SK-N-SH treated with all-trans-retinoic acid at 6 μM for 48 hours (cell line): ENCODE measurements at regions not wholly inside any gene's neighbourhood (a gene's known extent, or its start where the extent isn't known, plus 50 kb on each side); places are given as distances from the start of the nearest gene placed in this dataset.

Experiments
- ATAC-seq: fragments of 200-7000 bp; cut with Tn5 transposase; 3 replicates; pipeline ENCODE4 v1.9.1; 2020; ENCODE audit warnings: mild to moderate bottlenecking, moderate library complexity
- ARNTL ChIP-seq: fragments of 450-650 bp; formaldehyde crosslinking; IDR thresholded peaks from 2 replicates; pipeline ENCODE4 v1.5.0; 2020; ENCODE audit warnings: low read depth, mild to moderate bottlenecking, moderate library complexity, borderline replicate concordance
- BACH2 ChIP-seq: fragments of 250-450 bp; sonication (Bioruptor Pico); IDR thresholded peaks from 2 replicates; pipeline ENCODE4 v1.9.0; 2021; ENCODE audit warnings: mild to moderate bottlenecking, borderline replicate concordance
- ESRRG ChIP-seq: fragments of 250-450 bp; sonication (Bioruptor Pico); IDR thresholded peaks from 2 replicates; pipeline ENCODE4 v1.6.1; 2021; ENCODE audit warnings: mild to moderate bottlenecking
- GLIS3 ChIP-seq: fragments of 250-450 bp; sonication (Bioruptor Pico); IDR thresholded peaks from 2 replicates; pipeline ENCODE4 v1.5.0; 2020; ENCODE audit warnings: mild to moderate bottlenecking, moderate library complexity
- ISL1 ChIP-seq: fragments of 250-450 bp; sonication (Bioruptor Pico); IDR thresholded peaks from 2 replicates; pipeline ENCODE4 v2.1.2; 2022; ENCODE audit warnings: mild to moderate bottlenecking, moderate library complexity
- OSR1 ChIP-seq: fragments of 250-450 bp; sonication (Bioruptor Pico); IDR thresholded peaks from 2 replicates; pipeline ENCODE4 v1.8.0; 2022; ENCODE audit warnings: moderate library complexity, mild to moderate bottlenecking, inconsistent platforms
- RARB ChIP-seq: fragments of 250-450 bp; sonication (Bioruptor Pico); IDR thresholded peaks from 2 replicates; pipeline ENCODE4 v1.8.0; 2021; ENCODE audit warnings: mild to moderate bottlenecking, moderate library complexity
- SNAI2 ChIP-seq: fragments of 250-450 bp; sonication (Bioruptor Pico); IDR thresholded peaks from 2 replicates; pipeline ENCODE4 v1.5.0; 2020; ENCODE audit warnings: mild to moderate bottlenecking, moderate library complexity
- TCF4 ChIP-seq: fragments of 250-450 bp; sonication (Bioruptor Pico); IDR thresholded peaks from 2 replicates; pipeline ENCODE4 v1.8.0; 2021; ENCODE audit warnings: mild to moderate bottlenecking, moderate library complexity, borderline replicate concordance
- TOX ChIP-seq: fragments of 250-450 bp; sonication (Bioruptor Pico); IDR thresholded peaks from 2 replicates; pipeline ENCODE4 v1.8.0; 2021; ENCODE audit warnings: mild to moderate bottlenecking, moderate library complexity, borderline replicate concordance
- ZC3H10 ChIP-seq: fragments of 250-450 bp; sonication (Bioruptor Pico); IDR thresholded peaks from 2 replicates; pipeline ENCODE4 v1.5.1; 2021; ENCODE audit warnings: mild to moderate bottlenecking, moderate library complexity
- ZFP3 ChIP-seq: fragments of 250-450 bp; sonication (Bioruptor Pico); IDR thresholded peaks from 2 replicates; pipeline ENCODE4 v1.5.0; 2020; ENCODE audit warnings: mild to moderate bottlenecking, moderate library complexity
- ZFP30 ChIP-seq: fragments of 450-650 bp; formaldehyde crosslinking; IDR thresholded peaks from 2 replicates; pipeline ENCODE4 v1.5.0; 2022; ENCODE audit warnings: mild to moderate bottlenecking, moderate library complexity
- ZNF565 ChIP-seq: fragments of 450-650 bp; formaldehyde crosslinking; conservative IDR thresholded peaks from 2 replicates; pipeline ENCODE4 v1.5.0; 2020; ENCODE audit warnings: low read depth, mild to moderate bottlenecking, moderate library complexity
- ZNF70 ChIP-seq: fragments of 450-650 bp; formaldehyde crosslinking; IDR thresholded peaks from 2 replicates; pipeline ENCODE4 v1.5.0; 2020; ENCODE audit warnings: mild to moderate bottlenecking, moderate library complexity
- ZNF8 ChIP-seq: fragments of 450-650 bp; formaldehyde crosslinking; IDR thresholded peaks from 2 replicates; pipeline ENCODE4 v1.5.0; 2020; ENCODE audit warnings: mild to moderate bottlenecking, moderate library complexity
- TF ChIP-seq, protein P1 (sequence below): fragments of 250-450 bp; sonication (Bioruptor Pico); IDR thresholded peaks from 2 replicates; pipeline ENCODE4 v1.8.0; 2021; ENCODE audit warnings: low read depth, mild to moderate bottlenecking, moderate library complexity, borderline replicate concordance
- TF ChIP-seq, protein P2 (sequence below): fragments of 250-450 bp; sonication (Bioruptor Pico); IDR thresholded peaks from 2 replicates; pipeline ENCODE4 v1.5.0; 2020; ENCODE audit warnings: mild to moderate bottlenecking, moderate library complexity
- TF ChIP-seq, protein P3 (sequence below): fragments of 250-450 bp; sonication (Bioruptor Pico); IDR thresholded peaks from 2 replicates; pipeline ENCODE4 v1.5.1; 2021; ENCODE audit warnings: mild to moderate bottlenecking, moderate library complexity
- TF ChIP-seq, protein P4 (sequence below): fragments of 250-450 bp; sonication (Bioruptor Pico); IDR thresholded peaks from 2 replicates; pipeline ENCODE4 v1.5.1; 2020; ENCODE audit warnings: low read depth, mild to moderate bottlenecking, moderate library complexity

DNA sequence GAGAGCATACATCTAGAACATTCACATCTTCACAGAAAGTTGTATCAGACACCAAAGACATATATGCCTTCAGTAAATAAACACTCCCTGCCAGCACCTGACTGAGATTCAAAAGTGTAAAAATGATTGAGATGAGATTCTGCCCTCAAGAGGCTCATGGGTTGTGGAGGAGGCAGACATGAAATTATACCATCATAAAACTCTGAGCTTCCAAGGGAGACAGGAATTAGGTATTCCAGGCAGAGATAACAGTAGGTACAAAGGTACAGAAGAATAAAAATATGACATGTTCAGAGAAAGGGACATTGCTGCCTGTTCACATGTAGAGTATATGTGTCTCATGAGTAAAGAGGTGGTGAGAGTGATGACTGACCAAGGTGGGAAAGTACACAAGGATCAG lies 322.3 kb downstream of the OSR1 start:
- TF ChIP-seq SNAI2 (no peak), OSR1 (CRISPR knock-in tag) (no peak), ZNF70 (CRISPR knock-in tag) (no peak)
- ATAC-seq: no peak

DNA sequence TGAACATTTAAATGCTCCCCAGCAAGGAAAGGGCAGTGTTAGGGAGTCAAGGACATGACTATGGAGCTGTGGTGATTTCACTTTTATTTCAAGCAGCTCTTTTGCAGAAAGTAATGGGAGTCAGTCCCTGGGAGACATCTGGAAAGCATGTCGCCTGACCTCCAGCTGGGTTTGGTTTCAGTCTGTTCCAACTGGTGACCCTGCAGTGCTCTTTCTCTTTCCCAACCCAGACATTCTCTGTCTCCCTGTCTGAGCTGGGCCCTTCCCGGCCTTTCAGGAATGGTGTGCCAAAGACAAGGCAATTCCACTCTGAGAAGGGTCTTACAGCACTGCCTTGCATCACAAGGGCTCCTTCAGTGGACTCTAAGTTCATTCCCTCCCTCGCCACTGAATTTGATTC lies 323.2 kb downstream of the OSR1 start:
- no peak for ATAC-seq
- no peak for TF ChIP-seq BACH2 (CRISPR knock-in tag)
- no peak for TF ChIP-seq ZC3H10
- TF ChIP-seq ZFP30 (CRISPR knock-in tag): no peak
- TF ChIP-seq, protein P1, sequence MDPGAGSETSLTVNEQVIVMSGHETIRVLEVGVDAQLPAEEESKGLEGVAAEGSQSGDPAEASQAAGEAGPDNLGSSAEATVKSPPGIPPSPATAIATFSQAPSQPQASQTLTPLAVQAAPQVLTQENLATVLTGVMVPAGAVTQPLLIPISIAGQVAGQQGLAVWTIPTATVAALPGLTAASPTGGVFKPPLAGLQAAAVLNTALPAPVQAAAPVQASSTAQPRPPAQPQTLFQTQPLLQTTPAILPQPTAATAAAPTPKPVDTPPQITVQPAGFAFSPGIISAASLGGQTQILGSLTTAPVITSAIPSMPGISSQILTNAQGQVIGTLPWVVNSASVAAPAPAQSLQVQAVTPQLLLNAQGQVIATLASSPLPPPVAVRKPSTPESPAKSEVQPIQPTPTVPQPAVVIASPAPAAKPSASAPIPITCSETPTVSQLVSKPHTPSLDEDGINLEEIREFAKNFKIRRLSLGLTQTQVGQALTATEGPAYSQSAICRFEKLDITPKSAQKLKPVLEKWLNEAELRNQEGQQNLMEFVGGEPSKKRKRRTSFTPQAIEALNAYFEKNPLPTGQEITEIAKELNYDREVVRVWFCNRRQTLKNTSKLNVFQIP (CRISPR knock-in tag): no peak
- no peak for TF ChIP-seq ZFP3 (CRISPR knock-in tag)
- no peak for TF ChIP-seq ZNF565 (CRISPR knock-in tag)

DNA sequence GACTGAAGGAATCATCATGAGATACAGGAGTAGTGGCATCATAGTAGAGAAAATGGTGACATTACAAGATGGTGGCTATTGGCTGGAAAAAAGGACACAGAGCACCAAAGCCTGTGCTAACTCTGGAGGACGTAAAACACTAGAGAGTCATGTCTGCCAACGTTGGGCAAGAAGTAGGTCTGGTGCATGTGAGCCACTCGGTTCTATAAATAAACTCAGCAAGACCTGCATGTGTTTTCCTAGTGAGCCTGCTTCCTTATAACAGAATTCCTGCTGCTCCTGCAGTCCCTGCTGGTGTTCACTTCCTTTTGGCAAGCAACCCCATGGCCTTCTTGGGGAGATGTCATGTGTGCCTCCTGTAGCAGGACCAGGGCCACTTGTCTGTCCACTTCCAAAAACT lies 325.2 kb downstream of the OSR1 start:
- ATAC-seq: no peak
- TF ChIP-seq ZFP3 (CRISPR knock-in tag): no peak
- TF ChIP-seq ARNTL (CRISPR knock-in tag): no peak
- no peak for TF ChIP-seq GLIS3 (CRISPR knock-in tag)
- no peak for TF ChIP-seq ZNF565 (CRISPR knock-in tag)
- no peak for TF ChIP-seq ISL1 (CRISPR knock-in tag)
- TF ChIP-seq, protein P1 (CRISPR knock-in tag): no peak
- TF ChIP-seq SNAI2: no peak

DNA sequence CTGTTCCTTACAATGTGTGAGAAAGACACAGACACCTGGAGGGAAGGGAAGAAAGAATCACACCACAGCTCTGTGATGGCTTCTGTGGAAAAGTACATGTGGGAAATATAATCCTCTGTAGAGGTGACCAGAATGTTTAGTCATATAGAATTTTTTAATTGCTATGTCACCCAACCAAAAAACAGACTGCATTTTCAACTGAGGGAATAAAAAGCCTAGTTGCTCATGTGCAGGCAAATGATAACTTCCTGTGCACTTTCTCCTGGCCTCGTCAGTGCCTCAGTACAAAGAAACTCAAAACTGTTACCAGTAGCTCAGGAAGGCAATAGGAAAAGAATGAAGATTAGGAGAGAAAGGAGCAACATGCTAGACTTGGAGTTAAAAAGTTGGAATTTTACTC lies 326.8 kb downstream of the OSR1 start:
- no peak; the same call in 2 of the 3 replicates for ATAC-seq
- TF ChIP-seq ZNF8 (CRISPR knock-in tag) (no peak), ZFP30 (CRISPR knock-in tag) (no peak), RARB (CRISPR knock-in tag) (no peak), OSR1 (CRISPR knock-in tag) (no peak), GLIS3 (CRISPR knock-in tag) (no peak), BACH2 (CRISPR knock-in tag) (no peak), ZNF70 (CRISPR knock-in tag) (no peak), TOX (CRISPR knock-in tag) (no peak), ZFP3 (CRISPR knock-in tag) (no peak), ZC3H10 (no peak)
- TF ChIP-seq, protein P2, sequence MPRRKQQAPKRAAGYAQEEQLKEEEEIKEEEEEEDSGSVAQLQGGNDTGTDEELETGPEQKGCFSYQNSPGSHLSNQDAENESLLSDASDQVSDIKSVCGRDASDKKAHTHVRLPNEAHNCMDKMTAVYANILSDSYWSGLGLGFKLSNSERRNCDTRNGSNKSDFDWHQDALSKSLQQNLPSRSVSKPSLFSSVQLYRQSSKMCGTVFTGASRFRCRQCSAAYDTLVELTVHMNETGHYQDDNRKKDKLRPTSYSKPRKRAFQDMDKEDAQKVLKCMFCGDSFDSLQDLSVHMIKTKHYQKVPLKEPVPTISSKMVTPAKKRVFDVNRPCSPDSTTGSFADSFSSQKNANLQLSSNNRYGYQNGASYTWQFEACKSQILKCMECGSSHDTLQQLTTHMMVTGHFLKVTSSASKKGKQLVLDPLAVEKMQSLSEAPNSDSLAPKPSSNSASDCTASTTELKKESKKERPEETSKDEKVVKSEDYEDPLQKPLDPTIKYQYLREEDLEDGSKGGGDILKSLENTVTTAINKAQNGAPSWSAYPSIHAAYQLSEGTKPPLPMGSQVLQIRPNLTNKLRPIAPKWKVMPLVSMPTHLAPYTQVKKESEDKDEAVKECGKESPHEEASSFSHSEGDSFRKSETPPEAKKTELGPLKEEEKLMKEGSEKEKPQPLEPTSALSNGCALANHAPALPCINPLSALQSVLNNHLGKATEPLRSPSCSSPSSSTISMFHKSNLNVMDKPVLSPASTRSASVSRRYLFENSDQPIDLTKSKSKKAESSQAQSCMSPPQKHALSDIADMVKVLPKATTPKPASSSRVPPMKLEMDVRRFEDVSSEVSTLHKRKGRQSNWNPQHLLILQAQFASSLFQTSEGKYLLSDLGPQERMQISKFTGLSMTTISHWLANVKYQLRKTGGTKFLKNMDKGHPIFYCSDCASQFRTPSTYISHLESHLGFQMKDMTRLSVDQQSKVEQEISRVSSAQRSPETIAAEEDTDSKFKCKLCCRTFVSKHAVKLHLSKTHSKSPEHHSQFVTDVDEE (CRISPR knock-in tag): no peak

DNA sequence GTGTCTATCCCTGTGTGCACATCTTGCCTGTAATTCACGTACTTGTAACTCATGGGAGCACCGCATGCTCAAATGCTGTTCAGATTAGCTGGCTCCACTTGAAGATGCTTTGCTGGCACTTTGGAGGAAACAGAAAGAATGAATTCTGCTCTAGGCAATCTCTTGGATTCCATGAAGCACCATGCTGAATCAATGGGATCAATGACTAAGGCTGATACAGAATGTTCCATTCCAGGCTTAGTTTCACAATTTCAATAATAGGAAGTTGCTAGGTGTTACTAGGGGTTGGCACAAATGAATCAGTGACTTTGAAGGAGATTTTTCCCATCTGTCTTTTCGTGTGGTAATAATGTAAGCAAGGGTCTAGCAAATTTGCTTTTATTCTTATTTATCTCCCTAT lies 328.8 kb downstream of the OSR1 start:
- no peak for ATAC-seq
- TF ChIP-seq TCF4 (CRISPR knock-in tag) (no peak), ZFP30 (CRISPR knock-in tag) (no peak), SNAI2 (no peak), ARNTL (CRISPR knock-in tag) (no peak), ZNF565 (CRISPR knock-in tag) (no peak), ESRRG (CRISPR knock-in tag) (no peak), ZFP3 (CRISPR knock-in tag) (no peak), BACH2 (CRISPR knock-in tag) (no peak)
- TF ChIP-seq, protein P3, sequence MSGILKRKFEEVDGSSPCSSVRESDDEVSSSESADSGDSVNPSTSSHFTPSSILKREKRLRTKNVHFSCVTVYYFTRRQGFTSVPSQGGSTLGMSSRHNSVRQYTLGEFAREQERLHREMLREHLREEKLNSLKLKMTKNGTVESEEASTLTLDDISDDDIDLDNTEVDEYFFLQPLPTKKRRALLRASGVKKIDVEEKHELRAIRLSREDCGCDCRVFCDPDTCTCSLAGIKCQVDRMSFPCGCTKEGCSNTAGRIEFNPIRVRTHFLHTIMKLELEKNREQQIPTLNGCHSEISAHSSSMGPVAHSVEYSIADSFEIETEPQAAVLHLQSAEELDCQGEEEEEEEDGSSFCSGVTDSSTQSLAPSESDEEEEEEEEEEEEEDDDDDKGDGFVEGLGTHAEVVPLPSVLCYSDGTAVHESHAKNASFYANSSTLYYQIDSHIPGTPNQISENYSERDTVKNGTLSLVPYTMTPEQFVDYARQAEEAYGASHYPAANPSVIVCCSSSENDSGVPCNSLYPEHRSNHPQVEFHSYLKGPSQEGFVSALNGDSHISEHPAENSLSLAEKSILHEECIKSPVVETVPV (CRISPR knock-in tag): no peak
- TF ChIP-seq, protein P1 (CRISPR knock-in tag): no peak
- TF ChIP-seq, protein P2 (CRISPR knock-in tag): no peak
- TF ChIP-seq, protein P4, sequence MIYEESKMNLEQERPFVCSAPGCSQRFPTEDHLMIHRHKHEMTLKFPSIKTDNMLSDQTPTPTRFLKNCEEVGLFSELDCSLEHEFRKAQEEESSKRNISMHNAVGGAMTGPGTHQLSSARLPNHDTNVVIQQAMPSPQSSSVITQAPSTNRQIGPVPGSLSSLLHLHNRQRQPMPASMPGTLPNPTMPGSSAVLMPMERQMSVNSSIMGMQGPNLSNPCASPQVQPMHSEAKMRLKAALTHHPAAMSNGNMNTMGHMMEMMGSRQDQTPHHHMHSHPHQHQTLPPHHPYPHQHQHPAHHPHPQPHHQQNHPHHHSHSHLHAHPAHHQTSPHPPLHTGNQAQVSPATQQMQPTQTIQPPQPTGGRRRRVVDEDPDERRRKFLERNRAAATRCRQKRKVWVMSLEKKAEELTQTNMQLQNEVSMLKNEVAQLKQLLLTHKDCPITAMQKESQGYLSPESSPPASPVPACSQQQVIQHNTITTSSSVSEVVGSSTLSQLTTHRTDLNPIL (CRISPR knock-in tag): no peak
